NT2/D1 (cell line): ENCODE measurements at regions not wholly inside any gene's neighbourhood (a gene's known extent, or its start where the extent isn't known, plus 50 kb on each side); places are given as distances from the start of the nearest gene placed in this dataset.

ENCODE experiments used
- DNase-seq: peaks from one replicate; pipeline ENCODE4 v3.0.0-alpha.2; 2011; ENCODE audit warnings: low read depth, low spot score
- H3K27me3 ChIP-seq: 2 replicates; pipeline ENCODE4 v1.6.0; 2011; ENCODE audit warnings: mild to moderate bottlenecking; ENCODE audit not compliant: insufficient read length, insufficient read depth
- H3K36me3 ChIP-seq: 2 replicates; pipeline ENCODE4 v1.6.1; 2011; ENCODE audit warnings: mild to moderate bottlenecking, low read length, mixed read lengths; ENCODE audit not compliant: insufficient read depth, insufficient read length
- H3K4me1 ChIP-seq: 2 replicates; pipeline ENCODE4 v1.5.1; 2011; ENCODE audit not compliant: insufficient read depth, insufficient read length
- H3K4me3 ChIP-seq: 2 replicates; pipeline ENCODE4 v1.5.1; 2011; ENCODE audit warnings: low read depth; ENCODE audit not compliant: insufficient read length
- H3K9ac ChIP-seq: 2 replicates; pipeline ENCODE4 v1.6.0; 2011; ENCODE audit warnings: low read depth; ENCODE audit not compliant: insufficient read length
- H3K9me3 ChIP-seq: 2 replicates; pipeline ENCODE4 v1.5.1; 2011; ENCODE audit warnings: mild to moderate bottlenecking, low read length; ENCODE audit not compliant: insufficient read depth
- SUZ12 ChIP-seq: IDR thresholded peaks from 2 replicates; pipeline ENCODE4 v1.6.1; 2011; ENCODE audit not compliant: insufficient read length, insufficient read depth; ENCODE audit errors: extremely low read depth
- YY1 ChIP-seq: IDR thresholded peaks from 2 replicates; pipeline ENCODE4 v1.6.1; 2011; ENCODE audit not compliant: insufficient read length, insufficient read depth
- ZNF274 ChIP-seq: IDR thresholded peaks from 2 replicates; pipeline ENCODE4 v1.6.1; 2011; ENCODE audit warnings: mild to moderate bottlenecking, low read depth, low read length

DNA sequence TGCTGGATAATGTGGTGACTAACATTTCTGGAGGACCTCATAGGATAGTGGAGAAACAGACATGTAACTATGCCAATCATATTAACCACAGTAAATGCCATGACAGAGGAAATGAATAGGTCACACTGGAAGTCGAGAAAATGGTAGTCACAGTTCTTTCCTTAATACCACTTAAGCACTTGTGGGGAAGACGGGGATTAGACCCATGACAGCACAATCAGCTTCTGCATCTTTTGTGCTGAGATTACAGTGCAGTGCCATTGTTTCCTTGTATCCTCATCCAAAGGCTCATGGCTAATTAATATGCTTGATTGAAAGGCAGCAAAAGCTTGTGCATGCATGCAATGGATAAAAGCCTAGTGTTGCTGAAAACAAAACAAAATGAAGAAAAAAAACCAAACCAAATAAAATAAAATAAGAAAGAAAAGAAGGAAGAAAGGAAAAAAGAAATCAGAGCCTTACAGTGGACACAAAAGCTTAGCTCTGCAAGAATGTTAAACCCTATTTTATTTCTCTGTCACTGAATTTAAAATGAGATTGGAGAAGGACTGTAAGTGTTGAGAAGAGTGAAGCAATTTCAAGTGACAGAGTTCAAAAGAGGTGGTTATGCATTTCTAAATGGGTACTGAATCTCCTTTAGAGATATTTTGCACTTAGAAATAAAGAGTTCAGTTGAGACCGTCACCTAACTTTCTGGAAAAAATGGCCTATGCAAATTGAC lies 1011.9 kb downstream of the CDH8 start:
- H3K9me3 ChIP-seq = no peaks in the 10 kb centered on the region
- no peaks in the 10 kb centered on the region for H3K36me3 ChIP-seq
- H3K4me3 ChIP-seq = no peak overlapping the region
- no peaks in the 10 kb centered on the region for H3K4me1 ChIP-seq
- no peaks in the 10 kb centered on the region for H3K27me3 ChIP-seq
- DNase-seq = no peak
- H3K9ac ChIP-seq = no peak overlapping the region
- TF ChIP-seq ZNF274 = no peak
- no peak for TF ChIP-seq YY1
- no peak for TF ChIP-seq SUZ12

DNA sequence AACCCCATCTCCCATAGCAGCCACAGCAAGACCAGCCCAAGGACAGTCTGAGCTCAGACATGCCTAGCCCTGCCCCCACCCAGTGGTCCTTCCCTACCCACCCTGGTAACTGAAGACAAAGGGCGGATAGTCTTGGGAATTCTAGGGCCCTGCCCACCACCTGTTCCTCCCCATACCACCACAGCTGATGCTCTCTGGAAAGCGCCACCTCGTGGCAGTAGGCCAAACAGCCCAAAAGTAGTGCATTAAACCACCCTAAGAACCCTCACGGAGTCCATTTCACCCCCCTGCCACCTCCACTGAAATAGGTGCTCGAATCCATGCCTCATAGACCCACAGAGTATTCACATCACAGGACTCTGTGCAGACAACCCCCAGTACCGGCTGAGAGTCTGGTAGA lies 1021.4 kb downstream of the CDH8 start:
- H3K36me3 ChIP-seq = no peaks in the 10 kb centered on the region
- TF ChIP-seq SUZ12 (no peak), ZNF274 (no peak)
- no peaks in the 10 kb centered on the region for H3K9me3 ChIP-seq
- H3K4me1 ChIP-seq = no peaks in the 10 kb centered on the region
- no peak overlapping the region for H3K9ac ChIP-seq
- peak; percentile 20 for DNase-seq
- no peak overlapping the region for H3K4me3 ChIP-seq
- H3K27me3 ChIP-seq = no peaks in the 10 kb centered on the region

DNA sequence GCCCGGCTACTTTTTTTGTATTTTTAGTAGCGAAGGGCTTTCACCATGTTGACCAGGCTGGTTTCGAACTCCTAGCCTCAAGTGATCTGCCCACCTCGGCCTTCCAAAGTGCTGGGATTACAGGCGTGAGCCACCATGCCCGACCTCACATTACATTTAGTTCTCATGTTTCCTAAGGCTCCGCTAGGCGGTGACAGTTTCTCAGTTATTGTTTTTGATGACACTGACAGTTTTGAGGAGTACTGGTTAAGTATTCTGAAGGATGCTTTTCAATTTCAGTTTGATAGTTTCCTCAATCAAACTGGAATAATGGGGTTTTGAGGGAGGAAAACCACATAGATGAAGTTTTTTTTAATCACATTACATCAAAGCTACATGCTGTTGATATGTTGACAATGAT lies 1028.5 kb downstream of the CDH8 start:
- no peaks in the 10 kb centered on the region for H3K27me3 ChIP-seq
- no peak for DNase-seq
- no peak overlapping the region for H3K4me3 ChIP-seq
- no peaks in the 10 kb centered on the region for H3K9me3 ChIP-seq
- TF ChIP-seq YY1 (no peak), ZNF274 (no peak), SUZ12 (no peak)
- H3K36me3 ChIP-seq = no peaks in the 10 kb centered on the region
- H3K4me1 ChIP-seq = no peaks in the 10 kb centered on the region
- no peak overlapping the region for H3K9ac ChIP-seq

DNA sequence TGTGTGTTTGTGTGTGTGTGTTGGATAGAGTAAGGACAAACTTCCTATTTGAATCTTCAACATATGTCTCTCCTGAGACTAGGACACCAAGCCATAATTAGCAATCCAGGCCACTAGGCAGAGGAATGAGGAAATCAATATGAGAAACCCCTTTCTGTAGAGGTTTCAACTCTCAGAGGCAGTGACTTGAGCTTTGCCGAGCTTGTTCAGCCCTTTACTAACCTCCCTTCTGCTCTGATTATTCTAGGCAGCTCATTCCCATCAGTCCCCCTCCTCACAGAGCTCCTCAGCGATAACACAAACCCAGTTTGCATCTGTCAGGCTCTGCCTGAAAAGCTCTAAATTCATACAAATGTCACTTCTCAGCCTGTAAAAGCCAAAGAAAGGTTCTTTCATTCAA lies 1030.3 kb downstream of the CDH8 start:
- Histone ChIP-seq H3K4me3 (no peak overlapping the region), H3K9me3 (no peaks in the 10 kb centered on the region), H3K27me3 (no peaks in the 10 kb centered on the region), H3K4me1 (no peaks in the 10 kb centered on the region), H3K36me3 (no peaks in the 10 kb centered on the region), H3K9ac (no peak overlapping the region)
- no peak for DNase-seq
- no peak for TF ChIP-seq YY1
- no peak for TF ChIP-seq SUZ12
- no peak for TF ChIP-seq ZNF274

DNA sequence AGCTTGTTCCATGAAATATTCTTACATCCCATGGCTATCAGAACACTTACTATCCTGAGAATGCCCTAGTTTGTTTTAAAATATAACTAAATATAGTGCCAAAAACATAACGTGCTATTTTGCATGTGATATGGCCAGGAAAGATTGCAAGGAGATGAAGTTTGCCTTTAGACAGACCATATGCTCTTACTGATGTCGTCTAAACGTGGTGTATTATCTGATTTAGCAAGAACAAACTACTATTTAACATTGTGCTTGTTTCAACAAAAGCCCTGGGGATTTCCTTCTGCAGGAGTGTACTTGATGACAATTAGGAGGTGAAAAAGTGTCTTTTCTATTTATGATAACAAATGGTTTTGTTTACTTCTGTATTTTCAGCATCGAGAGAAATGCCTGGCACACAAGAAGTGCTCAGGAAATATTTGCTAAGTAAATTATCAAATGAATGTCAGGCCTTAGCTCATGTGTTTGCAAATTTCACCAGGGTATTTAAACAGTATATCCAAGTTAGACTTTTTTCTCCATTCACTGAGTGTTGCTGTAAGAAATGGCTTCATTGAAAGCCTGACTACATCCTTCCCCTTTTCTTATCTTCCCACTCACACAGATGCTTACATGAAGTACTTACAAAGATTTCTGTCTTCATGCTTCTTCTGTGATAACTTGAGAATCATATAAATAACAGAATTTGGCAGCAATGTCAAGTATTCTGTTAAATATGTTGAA lies 1033.6 kb downstream of the CDH8 start:
- no peaks in the 10 kb centered on the region for H3K4me1 ChIP-seq
- no peaks in the 10 kb centered on the region for H3K27me3 ChIP-seq
- no peak overlapping the region for H3K9ac ChIP-seq
- DNase-seq = no peak
- no peak for TF ChIP-seq YY1
- no peak for TF ChIP-seq SUZ12
- TF ChIP-seq ZNF274 = no peak
- no peaks in the 10 kb centered on the region for H3K9me3 ChIP-seq
- no peak overlapping the region for H3K4me3 ChIP-seq
- H3K36me3 ChIP-seq = no peaks in the 10 kb centered on the region

DNA sequence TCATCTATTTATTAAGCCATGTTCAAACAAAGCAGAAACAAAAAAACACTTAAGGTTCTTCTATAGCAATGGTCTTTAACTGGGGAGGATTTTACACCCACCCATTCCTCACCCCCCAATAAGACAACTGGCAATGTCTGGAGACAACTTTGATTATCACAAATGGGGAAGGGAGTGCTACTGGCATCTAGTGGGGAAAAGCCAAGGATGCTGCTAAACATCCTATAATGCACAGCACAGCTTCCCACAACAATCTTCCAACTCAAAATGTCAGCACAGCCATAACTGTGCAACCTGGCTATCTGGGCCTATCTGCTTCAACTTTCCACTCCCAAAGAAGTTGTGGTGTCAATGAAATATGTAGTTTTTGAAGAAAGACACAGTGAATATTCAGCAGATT lies 1044.4 kb downstream of the CDH8 start:
- Histone ChIP-seq H3K4me1 (no peaks in the 10 kb centered on the region), H3K9ac (no peak overlapping the region), H3K27me3 (no peaks in the 10 kb centered on the region), H3K36me3 (no peaks in the 10 kb centered on the region), H3K4me3 (no peak overlapping the region), H3K9me3 (no peaks in the 10 kb centered on the region)
- DNase-seq = no peak
- no peak for TF ChIP-seq ZNF274
- TF ChIP-seq SUZ12 = no peak
- TF ChIP-seq YY1 = no peak

DNA sequence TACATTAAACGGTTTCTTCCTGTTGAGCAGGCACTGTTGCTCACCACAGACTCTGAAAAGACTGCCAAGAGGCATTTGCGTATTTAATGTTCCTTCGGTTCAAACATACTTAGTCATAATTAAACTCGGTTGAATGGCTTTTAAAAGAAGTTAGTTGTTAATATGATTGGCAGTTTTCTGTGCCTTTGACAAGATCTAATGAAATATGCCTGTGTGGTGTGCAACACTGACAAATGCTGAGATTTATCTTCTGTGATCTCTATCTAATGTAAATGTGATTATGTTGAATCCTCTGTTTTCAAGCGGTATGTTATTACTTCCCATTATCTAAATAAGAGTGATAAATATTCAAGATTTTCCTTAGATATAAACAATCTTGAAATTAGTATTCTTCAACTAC lies 1046.6 kb downstream of the CDH8 start:
- DNase-seq = no peak
- H3K4me1 ChIP-seq = no peaks in the 10 kb centered on the region
- no peaks in the 10 kb centered on the region for H3K27me3 ChIP-seq
- no peaks in the 10 kb centered on the region for H3K9me3 ChIP-seq
- no peaks in the 10 kb centered on the region for H3K36me3 ChIP-seq
- H3K9ac ChIP-seq = no peak overlapping the region
- TF ChIP-seq ZNF274 (no peak), YY1 (no peak), SUZ12 (no peak)
- no peak overlapping the region for H3K4me3 ChIP-seq
